H7 (cell line): ENCODE measurements at regions not wholly inside any gene's neighbourhood (a gene's known extent, or its start where the extent isn't known, plus 50 kb on each side); places are given as distances from the start of the nearest gene placed in this dataset.
"Not testable (repeated sequence)": the region's sequence is repeated elsewhere in the genome, so short reads cannot be mapped to it uniquely, and the experiment has no call there.

Experiments
- DNase-seq: peaks from one replicate; pipeline ENCODE4 v3.0.0; 2012
- H3K27me3 ChIP-seq: 2 replicates; pipeline ENCODE4 v1.6.0; 2011; ENCODE audit warnings: mild to moderate bottlenecking, low read length; ENCODE audit not compliant: control insufficient read depth, insufficient read depth
- H3K36me3 ChIP-seq: replicated peaks from 2 replicates; pipeline ENCODE4 v1.5.1; 2011; ENCODE audit warnings: low read length; ENCODE audit not compliant: control insufficient read depth, insufficient read depth
- H3K4me3 ChIP-seq: 2 replicates; pipeline ENCODE4 v1.5.1; 2011; ENCODE audit warnings: low read depth, mild to moderate bottlenecking, control low read depth, low read length, moderate library complexity; ENCODE audit not compliant: insufficient read depth

DNA sequence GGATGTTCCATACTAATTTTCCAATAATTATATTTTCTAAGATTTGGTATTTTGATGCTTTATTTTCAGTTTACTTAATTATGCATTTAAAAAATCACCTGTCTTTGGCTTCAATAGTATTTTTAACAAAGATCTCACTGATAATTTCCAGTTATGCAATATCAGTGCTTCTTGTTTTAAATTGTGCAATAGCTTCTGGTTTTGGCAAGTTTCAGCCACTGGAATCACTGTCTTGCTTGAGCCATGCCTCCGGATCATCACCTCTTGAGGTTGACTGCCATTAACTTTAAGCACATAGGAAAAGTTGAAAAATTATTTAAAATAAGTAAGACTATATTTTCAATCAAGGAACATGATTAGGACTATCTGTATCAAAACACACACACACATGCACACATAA, 1242.1 kb downstream of the HACE1 start:
- no peaks in the 10 kb centered on the region for H3K27me3 ChIP-seq
- DNase-seq: no peak
- H3K36me3 ChIP-seq: no peaks in the 10 kb centered on the region
- H3K4me3 ChIP-seq: no peak overlapping the region

DNA sequence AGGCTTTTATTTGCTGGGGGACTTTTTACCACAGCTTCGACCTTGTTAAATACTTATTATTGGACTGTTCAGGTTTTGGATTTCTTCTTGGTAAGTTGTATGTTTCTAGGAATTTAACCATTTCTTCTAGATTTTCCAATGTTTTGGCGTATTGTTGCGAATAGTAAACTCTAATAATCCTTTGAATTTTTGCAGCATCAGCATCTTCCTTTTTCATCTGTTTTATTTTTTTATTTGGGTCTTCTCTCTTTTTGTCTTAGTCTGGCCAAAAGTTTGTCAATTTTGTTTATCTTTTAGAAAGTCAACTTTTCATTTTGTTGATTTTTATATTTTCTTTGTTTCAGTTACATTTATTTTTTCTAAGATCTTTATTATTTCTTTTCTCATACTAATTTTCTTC, 1272.0 kb downstream of the HACE1 start:
- no peak for DNase-seq

DNA sequence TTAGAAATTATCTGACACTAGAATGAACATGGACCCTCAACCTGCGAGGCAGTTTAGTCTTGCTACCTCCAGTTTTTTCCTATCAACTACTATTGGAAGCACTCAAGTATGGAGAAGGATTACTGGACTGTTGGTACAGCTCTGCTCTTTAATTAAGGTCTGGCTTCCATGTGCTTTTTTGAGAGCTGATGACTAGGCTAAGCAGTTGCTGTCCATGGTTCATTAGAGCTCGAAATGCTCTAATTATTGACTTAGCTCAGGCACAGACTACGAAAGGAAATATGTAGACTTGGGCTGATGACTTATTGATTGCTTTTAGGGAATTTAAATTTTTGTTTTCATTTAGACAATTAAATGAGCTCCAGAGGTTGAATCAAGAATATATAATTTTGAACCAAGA, 1281.6 kb downstream of the HACE1 start:
- DNase-seq: no peak
- H3K4me3 ChIP-seq: no peak overlapping the region
- no peaks in the 10 kb centered on the region for H3K36me3 ChIP-seq
- no peaks in the 10 kb centered on the region for H3K27me3 ChIP-seq

More for the DNA sequence above, 1272.0 kb downstream of the HACE1 start:
- Histone ChIP-seq H3K36me3 (no peaks in the 10 kb centered on the region), H3K27me3 (no peaks in the 10 kb centered on the region), H3K4me3 (no peak overlapping the region)

DNA sequence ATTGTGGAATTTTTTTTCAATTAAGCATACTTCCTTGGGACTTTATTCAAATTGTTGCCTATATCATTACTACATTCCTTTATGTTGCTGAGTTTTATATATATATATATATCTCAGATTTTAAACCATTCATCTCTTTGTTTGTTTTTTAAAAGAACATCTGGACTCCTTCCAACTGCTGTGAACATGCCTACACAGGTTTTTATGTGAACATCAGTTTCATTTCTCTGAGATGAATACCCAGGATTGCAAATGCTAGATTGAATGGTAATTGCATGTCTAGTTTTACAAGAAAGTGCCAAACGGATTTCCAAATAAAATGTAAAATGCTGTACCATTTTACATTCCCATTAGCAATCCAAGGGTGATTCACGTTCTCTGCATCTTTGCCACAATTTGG, 1289.3 kb downstream of the HACE1 start:
- DNase-seq: no peak

DNA sequence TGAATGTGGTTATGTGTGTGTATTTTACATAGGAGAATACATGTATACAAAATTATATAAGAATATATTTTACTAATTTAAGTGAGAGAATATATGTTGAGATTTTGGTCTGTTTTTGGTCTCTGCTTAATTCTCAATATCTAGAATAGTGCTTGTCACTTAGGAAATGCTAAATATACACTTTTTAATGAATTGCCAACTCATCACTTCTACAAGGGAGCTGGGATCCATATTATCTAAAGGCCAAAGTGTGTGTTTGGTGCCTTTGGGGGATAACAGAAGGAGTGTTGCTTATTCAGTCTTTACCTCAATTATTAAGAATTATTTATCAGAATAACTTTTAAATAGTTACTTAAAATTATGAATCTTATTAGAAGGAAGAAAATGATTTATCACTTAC, 1304.8 kb downstream of the HACE1 start:
- no peaks in the 10 kb centered on the region for H3K27me3 ChIP-seq
- H3K36me3 ChIP-seq: no peaks in the 10 kb centered on the region
- no peak for DNase-seq
- H3K4me3 ChIP-seq: no peak overlapping the region

More for the DNA sequence above, 1289.3 kb downstream of the HACE1 start:
- Histone ChIP-seq H3K4me3 (no peak overlapping the region), H3K27me3 (no peaks in the 10 kb centered on the region), H3K36me3 (no peaks in the 10 kb centered on the region)

DNA sequence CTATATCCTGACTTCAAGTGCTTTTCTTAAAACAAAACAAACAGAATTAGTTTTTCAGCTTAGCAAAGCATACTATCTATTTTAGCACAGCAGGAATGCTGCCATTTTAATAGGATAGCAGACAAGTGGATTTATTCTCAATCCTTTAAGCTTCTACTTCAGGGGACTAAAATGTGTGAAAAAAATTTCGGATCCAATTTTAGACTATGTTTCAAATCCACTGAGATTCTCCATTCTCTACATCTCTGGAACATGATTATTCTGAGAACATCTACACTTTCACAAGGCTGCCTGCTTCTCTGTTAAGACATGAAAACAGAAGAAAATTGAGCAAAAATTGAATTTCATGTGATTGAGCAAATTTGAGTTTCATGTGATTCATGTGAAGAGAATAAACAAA, 1321.3 kb downstream of the HACE1 start:
- H3K27me3 ChIP-seq: no peaks in the 10 kb centered on the region
- no peaks in the 10 kb centered on the region for H3K36me3 ChIP-seq
- no peak for DNase-seq

DNA sequence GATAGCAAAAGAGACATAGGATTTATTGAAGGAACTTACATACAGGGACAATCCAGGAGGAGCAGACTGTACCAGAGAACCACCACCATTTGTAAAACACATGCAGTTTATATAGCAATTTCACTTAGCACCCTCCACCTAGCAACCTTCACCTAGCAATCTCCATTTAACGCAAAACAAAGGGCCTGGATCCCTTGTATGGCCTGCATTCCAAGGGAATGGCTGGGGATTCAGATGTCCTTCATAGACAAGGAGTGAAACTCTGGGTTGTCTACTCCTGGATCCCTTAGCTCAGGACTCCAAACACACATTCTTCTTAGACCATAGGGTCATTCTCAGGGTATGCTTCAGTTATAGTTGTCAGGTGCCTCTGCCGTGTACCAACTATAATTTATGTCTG, 1324.9 kb downstream of the HACE1 start:
- Histone ChIP-seq H3K27me3 (no peaks in the 10 kb centered on the region; the same call in 1 of the 2 replicates), H3K4me3 (no peak overlapping the region), H3K36me3 (no peaks in the 10 kb centered on the region)
- DNase-seq: no peak

More for the DNA sequence above, 1321.3 kb downstream of the HACE1 start:
- no peak overlapping the region for H3K4me3 ChIP-seq

DNA sequence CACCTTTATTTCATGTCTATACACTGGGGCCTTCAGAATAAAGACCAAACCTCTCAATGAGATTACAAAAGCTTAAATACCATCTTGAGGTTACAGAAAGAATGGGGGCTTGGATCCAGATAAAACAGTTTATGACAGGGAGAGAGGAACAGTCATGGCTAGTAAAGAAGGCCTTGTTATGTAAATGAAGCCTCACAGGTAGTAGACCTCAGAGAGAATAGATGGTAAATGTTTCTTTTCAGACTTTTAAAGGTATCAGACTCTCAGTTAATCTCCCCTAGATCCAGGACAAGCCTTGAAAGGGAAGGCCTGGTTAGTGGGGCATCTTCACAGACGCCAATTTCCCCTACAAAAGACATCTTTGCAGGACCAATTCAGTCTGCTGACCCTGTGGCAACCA, 1325.6 kb downstream of the HACE1 start:
- H3K4me3 ChIP-seq: no peak overlapping the region
- DNase-seq: no peak
- no peaks in the 10 kb centered on the region; the same call in 1 of the 2 replicates for H3K27me3 ChIP-seq
- H3K36me3 ChIP-seq: no peaks in the 10 kb centered on the region

DNA sequence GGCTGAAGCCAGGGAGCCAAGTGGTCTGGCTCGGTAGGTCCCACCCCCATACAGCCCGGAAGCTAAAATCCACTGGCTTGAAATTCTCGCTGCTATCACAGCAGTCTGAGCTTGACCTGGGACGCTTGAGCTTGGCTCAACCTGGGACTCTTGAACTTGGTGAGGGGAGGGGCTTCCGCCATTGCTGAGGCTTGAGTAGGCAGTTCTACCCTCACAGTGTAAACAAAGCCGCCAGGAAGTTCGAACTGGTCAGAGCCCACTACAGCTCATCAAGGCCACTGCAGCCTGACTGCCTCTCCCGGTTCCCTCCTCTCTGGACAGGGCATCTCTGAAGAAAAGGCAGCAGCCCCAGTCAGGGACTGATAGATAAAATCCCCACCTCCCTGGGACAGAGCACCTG, 1337.7 kb downstream of the HACE1 start:
- H3K27me3 ChIP-seq: no peaks in the 10 kb centered on the region
- no peaks in the 10 kb centered on the region for H3K36me3 ChIP-seq
- no peak for DNase-seq
- no peak overlapping the region for H3K4me3 ChIP-seq

DNA sequence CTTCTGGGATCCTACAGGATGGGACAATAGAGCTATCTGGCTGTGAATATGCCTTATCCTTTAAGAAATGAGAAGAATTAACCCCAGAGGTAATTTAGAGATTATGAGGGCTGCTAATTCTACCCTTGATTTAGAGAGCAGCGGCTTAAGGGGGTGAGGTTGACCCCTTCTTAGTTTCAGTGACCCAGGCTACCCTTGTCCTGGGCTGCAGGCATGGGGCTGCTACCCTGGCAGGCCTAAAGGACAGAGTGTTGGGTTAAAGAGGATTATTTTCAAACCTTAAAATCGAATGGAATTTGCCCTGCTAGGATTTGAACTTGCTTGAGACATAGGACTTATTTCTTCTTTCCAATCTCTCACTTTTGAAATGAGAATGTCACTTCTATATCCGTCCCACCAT, 1343.4 kb downstream of the HACE1 start:
- no peaks in the 10 kb centered on the region for H3K36me3 ChIP-seq
- no peak for DNase-seq
- no peaks in the 10 kb centered on the region for H3K27me3 ChIP-seq
- no peak overlapping the region for H3K4me3 ChIP-seq

DNA sequence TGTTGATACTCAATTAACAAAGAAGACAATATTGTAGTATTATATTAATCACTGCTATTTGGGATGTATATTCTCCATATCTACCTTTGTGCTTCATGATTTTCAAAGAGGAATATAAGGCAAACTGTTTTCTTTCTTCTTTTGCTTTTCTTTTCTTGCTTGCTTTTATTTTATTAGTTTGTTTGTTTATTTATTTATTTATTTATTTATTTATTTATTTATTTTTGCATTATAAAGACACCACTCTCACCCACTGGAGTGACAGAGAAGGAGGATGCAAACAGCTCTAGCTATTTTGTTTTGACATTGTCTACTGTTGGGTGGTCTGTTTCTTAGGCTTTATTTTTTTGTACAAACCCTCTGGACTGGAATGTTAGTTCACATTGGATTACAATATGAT, 1352.7 kb downstream of the HACE1 start:
- Histone ChIP-seq H3K27me3 (no peaks in the 10 kb centered on the region), H3K4me3 (no peak overlapping the region), H3K36me3 (no peaks in the 10 kb centered on the region)
- no peak for DNase-seq

DNA sequence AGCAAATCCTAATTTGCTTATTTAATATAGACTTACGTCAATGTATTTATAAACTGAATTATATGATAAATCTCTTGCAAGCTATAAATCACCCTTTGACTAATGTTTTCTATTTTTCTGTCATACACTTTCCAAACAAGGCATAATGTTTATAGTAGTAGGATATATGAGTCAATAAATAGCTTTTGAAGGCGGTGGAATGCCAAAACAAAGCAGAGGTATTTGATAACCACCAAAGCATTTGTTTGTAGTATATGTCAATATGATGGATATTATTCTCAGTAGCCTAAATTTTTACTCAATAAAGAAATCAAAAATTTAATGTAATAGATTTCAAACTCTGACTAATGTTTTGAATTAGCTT, 1354.6 kb downstream of the HACE1 start:
- H3K27me3 ChIP-seq: no peaks in the 10 kb centered on the region
- DNase-seq: no peak
- H3K4me3 ChIP-seq: no peak overlapping the region
- H3K36me3 ChIP-seq: no peaks in the 10 kb centered on the region

DNA sequence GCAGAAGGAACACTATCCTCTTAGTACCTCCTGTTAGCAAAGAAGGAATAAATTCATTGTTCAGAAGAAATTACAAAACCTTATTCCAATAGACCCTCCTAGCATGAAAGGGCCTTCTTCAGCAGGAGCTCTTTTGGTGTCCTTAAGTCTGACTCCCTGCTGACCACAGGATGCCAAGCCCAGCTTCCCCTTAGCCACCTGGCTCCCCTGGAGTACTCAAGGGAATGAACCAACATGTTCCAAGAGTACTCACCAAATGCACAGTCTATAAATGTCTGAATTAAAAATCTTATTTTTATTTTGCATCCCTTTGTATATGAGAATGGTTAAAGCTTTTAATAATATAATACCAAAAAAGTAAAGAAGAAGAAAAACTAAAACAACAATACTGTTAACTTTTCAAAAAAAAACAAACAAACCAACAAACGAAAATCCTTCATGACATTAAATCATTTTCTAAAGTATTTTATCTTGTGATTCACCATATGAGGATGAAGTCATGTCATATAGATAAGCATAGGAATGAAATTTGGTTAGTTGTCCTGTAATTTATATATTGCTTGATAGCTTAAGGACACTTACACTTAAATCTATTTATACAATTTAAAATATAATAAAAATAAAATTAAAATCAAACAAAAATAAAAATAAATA, 1355.1 kb downstream of the HACE1 start:
- no peak for DNase-seq
- Histone ChIP-seq H3K4me3 (no peak overlapping the region), H3K27me3 (no peaks in the 10 kb centered on the region)

DNA sequence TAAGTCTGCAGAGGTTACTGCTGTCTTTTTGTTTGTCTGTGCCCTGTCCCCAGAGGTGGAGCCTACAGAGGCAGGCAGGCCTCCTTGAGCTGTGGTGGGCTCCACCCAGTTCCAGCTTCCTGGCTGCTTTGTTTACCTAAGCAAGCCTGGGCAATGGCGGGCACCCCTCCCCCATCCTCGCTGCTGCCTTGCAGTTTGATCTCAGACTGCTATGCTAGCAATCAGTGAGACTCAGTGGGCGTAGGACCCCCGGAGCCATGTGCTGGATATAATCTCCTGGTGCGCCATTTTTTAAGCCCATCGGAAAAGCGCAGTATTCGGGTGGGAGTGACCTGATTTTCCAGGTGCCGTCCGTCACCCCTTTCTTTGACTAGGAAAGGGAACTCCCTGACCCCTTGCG, 1363.1 kb downstream of the HACE1 start:
- not testable (repeated sequence) for DNase-seq, H3K27me3 ChIP-seq, H3K4me3 ChIP-seq, H3K36me3 ChIP-seq

More for the DNA sequence above, 1355.1 kb downstream of the HACE1 start:
- H3K36me3 ChIP-seq: no peaks in the 10 kb centered on the region

DNA sequence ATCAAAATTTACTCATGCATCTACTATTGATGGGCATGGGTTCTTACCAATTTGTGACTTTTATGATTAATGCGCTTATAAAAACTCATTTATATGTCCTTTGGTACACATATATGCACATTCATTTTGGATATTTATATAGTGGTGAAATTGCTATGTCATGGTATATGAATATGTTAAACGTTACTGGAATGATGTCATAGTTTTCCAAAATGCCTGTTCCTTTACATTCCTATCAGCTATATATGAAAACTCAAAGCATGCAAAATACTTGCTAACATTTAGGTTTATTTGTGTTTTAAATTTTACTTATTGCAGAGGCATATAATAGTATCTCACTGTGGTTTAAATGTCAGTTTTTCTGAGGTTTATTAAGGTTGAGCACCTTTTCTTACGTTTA, 1403.1 kb downstream of the HACE1 start:
- DNase-seq: no peak
- H3K4me3 ChIP-seq: no peak overlapping the region
- H3K27me3 ChIP-seq: no peaks in the 10 kb centered on the region
- no peaks in the 10 kb centered on the region for H3K36me3 ChIP-seq

DNA sequence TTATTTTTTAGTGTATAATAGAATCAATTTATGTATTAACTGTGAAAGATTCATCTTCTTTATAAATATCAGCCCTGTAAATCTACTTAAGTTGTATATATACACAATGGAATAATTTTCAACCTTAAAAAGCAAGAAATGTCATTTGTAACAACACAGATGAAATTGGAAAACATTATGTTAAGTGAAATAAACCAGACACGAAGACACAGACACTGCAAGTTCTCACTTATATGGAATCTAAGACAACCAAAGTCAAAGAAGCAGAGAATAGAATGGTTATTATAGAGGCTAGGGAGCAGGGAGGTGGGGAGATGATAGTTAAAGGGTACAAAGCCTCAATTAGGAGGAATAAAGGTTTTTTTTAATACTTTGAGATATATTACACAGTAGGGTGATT, 1404.4 kb downstream of the HACE1 start:
- no peaks in the 10 kb centered on the region for H3K27me3 ChIP-seq
- no peak for DNase-seq
- H3K36me3 ChIP-seq: no peaks in the 10 kb centered on the region
- no peak overlapping the region for H3K4me3 ChIP-seq
